ENCODE measurements at regions not wholly inside any gene's neighbourhood (a gene's known extent, or its start where the extent isn't known, plus 50 kb on each side); places are given as distances from the start of the nearest gene placed in this dataset.

DNA sequence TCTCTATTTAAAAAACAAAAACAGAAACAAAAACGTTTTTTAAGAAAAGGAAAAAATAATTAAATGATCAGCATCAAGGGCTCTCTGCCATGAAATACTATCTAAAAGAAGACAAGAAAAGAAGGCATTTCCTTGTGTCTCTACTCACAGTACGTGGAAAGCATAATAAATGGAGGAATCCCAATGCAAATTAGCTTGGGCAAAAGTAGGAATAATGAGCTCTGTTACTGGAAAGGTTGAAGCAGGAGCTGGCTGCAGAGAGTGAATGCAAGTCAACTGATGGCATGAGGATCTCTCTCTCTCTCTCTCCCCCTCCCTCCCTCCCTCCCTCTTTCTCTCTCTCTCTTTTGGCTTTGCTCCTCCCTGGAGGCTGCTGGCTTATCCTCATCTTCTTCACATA is 85.9 kb downstream of the TBX3 start:
- TF ChIP-seq PPARA (CRISPR knock-in tag; IDR thresholded peaks at IDR 0.05; ENCODE audit: borderline replicate concordance), result no peak
- TF ChIP-seq ZC3H10 (CRISPR knock-in tag; IDR thresholded peaks at IDR 0.05), result no peak
- no peak for TF ChIP-seq SNAI2 (CRISPR knock-in tag; IDR thresholded peaks at IDR 0.05)
- TF ChIP-seq BACH2 (CRISPR knock-in tag; IDR thresholded peaks at IDR 0.05; ENCODE audit: borderline replicate concordance), result no peak
- TF ChIP-seq ZNF8 (CRISPR knock-in tag; IDR thresholded peaks at IDR 0.05), result no peak
- ATAC-seq, result no peak

DNA sequence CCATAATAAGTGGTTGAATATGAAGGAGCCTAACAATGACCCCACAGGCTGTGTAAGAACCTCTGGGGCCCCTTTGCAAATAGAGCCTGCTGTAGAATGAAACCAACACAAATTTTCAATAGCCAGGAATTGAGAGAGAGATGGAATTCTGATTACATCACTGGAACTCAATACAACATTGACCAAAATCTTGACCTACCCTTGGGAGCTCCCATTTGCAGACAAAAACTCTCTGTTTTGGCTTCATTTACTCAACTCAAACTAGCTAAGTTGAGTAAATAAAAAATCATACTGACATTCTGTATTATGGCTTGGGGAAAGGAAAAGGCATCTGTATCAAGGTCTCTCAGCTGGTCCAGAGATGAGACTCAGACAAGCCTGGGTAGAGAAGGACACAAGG is 91.0 kb downstream of the TBX3 start:
- ATAC-seq, result no peak
- TF ChIP-seq TOX (CRISPR knock-in tag; IDR thresholded peaks at IDR 0.05; ENCODE audit: borderline replicate concordance), result no peak
- TF ChIP-seq, protein P1, sequence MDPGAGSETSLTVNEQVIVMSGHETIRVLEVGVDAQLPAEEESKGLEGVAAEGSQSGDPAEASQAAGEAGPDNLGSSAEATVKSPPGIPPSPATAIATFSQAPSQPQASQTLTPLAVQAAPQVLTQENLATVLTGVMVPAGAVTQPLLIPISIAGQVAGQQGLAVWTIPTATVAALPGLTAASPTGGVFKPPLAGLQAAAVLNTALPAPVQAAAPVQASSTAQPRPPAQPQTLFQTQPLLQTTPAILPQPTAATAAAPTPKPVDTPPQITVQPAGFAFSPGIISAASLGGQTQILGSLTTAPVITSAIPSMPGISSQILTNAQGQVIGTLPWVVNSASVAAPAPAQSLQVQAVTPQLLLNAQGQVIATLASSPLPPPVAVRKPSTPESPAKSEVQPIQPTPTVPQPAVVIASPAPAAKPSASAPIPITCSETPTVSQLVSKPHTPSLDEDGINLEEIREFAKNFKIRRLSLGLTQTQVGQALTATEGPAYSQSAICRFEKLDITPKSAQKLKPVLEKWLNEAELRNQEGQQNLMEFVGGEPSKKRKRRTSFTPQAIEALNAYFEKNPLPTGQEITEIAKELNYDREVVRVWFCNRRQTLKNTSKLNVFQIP (CRISPR knock-in tag; IDR thresholded peaks at IDR 0.05; ENCODE audit: borderline replicate concordance, low read depth), result no peak

DNA sequence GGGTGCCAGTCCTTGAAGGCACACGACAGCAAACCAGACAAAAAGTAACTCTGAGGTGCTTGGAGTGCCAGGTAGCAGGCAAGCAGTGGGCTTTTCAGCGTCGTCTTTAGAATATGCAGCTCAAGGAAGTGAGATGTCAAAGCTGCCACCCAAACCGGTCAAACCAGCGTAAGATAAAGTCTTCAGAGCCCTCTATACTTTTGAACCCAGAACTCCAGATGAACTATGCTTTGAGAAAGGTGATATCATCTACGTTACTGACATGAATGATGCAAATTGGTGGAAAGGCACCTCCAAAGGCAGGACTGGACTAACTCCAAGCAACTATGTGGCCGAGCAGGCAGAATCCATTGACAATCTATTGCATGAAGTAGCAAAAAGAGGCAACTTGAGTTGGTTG is 95.9 kb downstream of the TBX3 start:
- ATAC-seq, result no peak
- no peak for TF ChIP-seq ZNF8 (CRISPR knock-in tag; IDR thresholded peaks at IDR 0.05)
- TF ChIP-seq GLIS3 (CRISPR knock-in tag; IDR thresholded peaks at IDR 0.05), result no peak
- TF ChIP-seq RARB (CRISPR knock-in tag; IDR thresholded peaks at IDR 0.05), result no peak
- no peak for TF ChIP-seq ZNF565 (CRISPR knock-in tag; conservative IDR thresholded peaks at IDR 0.05; ENCODE audit: low read depth)
- TF ChIP-seq, protein P2, sequence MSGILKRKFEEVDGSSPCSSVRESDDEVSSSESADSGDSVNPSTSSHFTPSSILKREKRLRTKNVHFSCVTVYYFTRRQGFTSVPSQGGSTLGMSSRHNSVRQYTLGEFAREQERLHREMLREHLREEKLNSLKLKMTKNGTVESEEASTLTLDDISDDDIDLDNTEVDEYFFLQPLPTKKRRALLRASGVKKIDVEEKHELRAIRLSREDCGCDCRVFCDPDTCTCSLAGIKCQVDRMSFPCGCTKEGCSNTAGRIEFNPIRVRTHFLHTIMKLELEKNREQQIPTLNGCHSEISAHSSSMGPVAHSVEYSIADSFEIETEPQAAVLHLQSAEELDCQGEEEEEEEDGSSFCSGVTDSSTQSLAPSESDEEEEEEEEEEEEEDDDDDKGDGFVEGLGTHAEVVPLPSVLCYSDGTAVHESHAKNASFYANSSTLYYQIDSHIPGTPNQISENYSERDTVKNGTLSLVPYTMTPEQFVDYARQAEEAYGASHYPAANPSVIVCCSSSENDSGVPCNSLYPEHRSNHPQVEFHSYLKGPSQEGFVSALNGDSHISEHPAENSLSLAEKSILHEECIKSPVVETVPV (CRISPR knock-in tag; IDR thresholded peaks at IDR 0.05), result no peak
- TF ChIP-seq ZC3H10 (CRISPR knock-in tag; IDR thresholded peaks at IDR 0.05), result no peak
- no peak for TF ChIP-seq ZFP3 (CRISPR knock-in tag; IDR thresholded peaks at IDR 0.05)
- TF ChIP-seq BACH2 (CRISPR knock-in tag; IDR thresholded peaks at IDR 0.05; ENCODE audit: borderline replicate concordance), result no peak
- TF ChIP-seq, protein P3, sequence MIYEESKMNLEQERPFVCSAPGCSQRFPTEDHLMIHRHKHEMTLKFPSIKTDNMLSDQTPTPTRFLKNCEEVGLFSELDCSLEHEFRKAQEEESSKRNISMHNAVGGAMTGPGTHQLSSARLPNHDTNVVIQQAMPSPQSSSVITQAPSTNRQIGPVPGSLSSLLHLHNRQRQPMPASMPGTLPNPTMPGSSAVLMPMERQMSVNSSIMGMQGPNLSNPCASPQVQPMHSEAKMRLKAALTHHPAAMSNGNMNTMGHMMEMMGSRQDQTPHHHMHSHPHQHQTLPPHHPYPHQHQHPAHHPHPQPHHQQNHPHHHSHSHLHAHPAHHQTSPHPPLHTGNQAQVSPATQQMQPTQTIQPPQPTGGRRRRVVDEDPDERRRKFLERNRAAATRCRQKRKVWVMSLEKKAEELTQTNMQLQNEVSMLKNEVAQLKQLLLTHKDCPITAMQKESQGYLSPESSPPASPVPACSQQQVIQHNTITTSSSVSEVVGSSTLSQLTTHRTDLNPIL (CRISPR knock-in tag; IDR thresholded peaks at IDR 0.05; ENCODE audit: low read depth), result no peak

DNA sequence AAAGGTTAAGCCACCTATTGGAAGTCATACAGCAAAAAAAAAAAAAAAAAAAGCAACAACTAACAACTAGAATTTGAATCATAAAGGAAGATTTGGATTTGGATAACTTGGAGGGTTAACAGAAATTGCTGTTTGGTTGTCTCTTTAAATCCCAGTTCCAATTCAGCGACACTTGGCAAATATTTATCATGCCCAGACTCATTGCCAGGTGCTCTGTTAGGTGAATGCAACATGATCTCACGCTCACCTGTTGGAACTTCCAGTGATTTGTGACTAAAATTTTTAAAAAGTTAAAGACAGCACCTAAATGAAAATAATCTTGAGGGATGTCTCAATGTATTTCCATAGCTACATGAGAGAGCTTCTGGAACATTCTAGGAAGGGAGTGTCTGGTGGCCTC is 103.7 kb downstream of the TBX3 start:
- no peak for TF ChIP-seq GLIS3 (CRISPR knock-in tag; IDR thresholded peaks at IDR 0.05)
- TF ChIP-seq, protein P2 (CRISPR knock-in tag; IDR thresholded peaks at IDR 0.05), result no peak
- no peak for ATAC-seq

DNA sequence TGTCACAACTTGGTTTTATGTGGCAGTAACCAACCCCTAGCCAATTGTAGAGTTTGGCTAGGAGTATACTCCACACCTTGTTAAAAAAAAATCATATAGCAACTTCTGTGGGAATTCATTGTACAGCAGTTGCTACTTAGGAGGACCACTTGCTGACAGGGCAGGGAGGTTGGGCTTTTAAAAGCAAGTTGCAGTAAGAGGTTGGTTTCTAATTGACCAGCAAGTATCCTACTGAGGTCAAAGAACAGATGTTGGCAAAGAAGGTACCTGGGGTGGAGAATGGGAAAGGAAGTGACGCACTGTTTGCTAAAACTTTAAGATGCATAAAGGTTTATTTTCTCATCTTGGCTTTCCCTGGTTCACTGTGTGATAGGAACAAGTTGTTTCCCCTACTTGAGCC is 104.6 kb downstream of the TBX3 start:
- ATAC-seq, result no peak
- no peak for TF ChIP-seq SNAI2 (CRISPR knock-in tag; IDR thresholded peaks at IDR 0.05)
- TF ChIP-seq, protein P4, sequence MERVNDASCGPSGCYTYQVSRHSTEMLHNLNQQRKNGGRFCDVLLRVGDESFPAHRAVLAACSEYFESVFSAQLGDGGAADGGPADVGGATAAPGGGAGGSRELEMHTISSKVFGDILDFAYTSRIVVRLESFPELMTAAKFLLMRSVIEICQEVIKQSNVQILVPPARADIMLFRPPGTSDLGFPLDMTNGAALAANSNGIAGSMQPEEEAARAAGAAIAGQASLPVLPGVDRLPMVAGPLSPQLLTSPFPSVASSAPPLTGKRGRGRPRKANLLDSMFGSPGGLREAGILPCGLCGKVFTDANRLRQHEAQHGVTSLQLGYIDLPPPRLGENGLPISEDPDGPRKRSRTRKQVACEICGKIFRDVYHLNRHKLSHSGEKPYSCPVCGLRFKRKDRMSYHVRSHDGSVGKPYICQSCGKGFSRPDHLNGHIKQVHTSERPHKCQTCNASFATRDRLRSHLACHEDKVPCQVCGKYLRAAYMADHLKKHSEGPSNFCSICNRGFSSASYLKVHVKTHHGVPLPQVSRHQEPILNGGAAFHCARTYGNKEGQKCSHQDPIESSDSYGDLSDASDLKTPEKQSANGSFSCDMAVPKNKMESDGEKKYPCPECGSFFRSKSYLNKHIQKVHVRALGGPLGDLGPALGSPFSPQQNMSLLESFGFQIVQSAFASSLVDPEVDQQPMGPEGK (CRISPR knock-in tag; IDR thresholded peaks at IDR 0.05; ENCODE audit: borderline replicate concordance), result no peak

DNA sequence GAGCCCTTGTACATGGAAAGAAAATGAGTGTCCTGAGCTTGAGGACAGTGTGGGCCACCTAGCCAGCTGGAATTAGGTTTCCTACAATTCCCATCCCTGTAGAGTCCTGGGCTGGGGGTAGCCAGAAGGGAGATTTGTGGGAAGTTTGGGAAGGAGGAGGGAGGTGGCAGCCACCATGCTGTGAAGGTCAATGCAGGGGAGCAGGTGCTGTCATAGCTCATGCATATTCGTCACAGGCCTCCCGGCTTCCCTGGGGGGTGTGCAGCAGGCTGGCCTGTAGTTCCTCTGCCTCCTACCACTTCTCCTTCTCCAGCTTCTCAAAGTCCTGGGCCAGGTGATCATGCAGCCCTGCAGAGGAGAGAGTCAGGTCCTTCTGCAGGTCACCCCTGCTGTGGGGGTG is 121.3 kb downstream of the TBX3 start:
- no peak for ATAC-seq
- TF ChIP-seq ESRRG (CRISPR knock-in tag; IDR thresholded peaks at IDR 0.05) (no peak), PPARA (CRISPR knock-in tag; IDR thresholded peaks at IDR 0.05; ENCODE audit: borderline replicate concordance) (no peak), CSDC2 (CRISPR knock-in tag; IDR thresholded peaks at IDR 0.05) (no peak), ZNF70 (CRISPR knock-in tag; IDR thresholded peaks at IDR 0.05) (no peak), ISL1 (CRISPR knock-in tag; IDR thresholded peaks at IDR 0.05) (no peak), TOX (CRISPR knock-in tag; IDR thresholded peaks at IDR 0.05; ENCODE audit: borderline replicate concordance) (no peak)
- TF ChIP-seq, protein P1 (CRISPR knock-in tag; IDR thresholded peaks at IDR 0.05; ENCODE audit: borderline replicate concordance, low read depth), result no peak

Measured in SK-N-SH treated with all-trans-retinoic acid at 6 μM for 48 hours (cell line).